ENCODE measurements at regions not wholly inside any gene's neighbourhood (a gene's known extent, or its start where the extent isn't known, plus 50 kb on each side); places are given as distances from the start of the nearest gene placed in this dataset.

- no peak for TF ChIP-seq GABPA (IDR thresholded peaks at IDR 0.05; ENCODE audit: low read depth)
- no peak for TF ChIP-seq TCF12 (IDR thresholded peaks at IDR 0.05)
- TF ChIP-seq YY1 (IDR thresholded peaks at IDR 0.05; ENCODE audit: low read depth): no peak
- no peak for TF ChIP-seq GATA2 (CRISPR knock-in tag; IDR thresholded peaks at IDR 0.05)
Observed at GRCh38 chr2:133943108-133943507, 310.8 kb upstream of the MGAT5 start.
